Right lobe of liver (tissue), 4 donors: ENCODE measurements at regions not wholly inside any gene's neighbourhood (a gene's known extent, or its start where the extent isn't known, plus 50 kb on each side); places are given as distances from the start of the nearest gene placed in this dataset.

Source experiments
- POLR2A ChIP-seq: fragments of 450-650 bp; IDR thresholded peaks from one replicate; pipeline ENCODE4 v1.6.1; 2017; ENCODE audit warnings: antibody characterized with exemption, mild to moderate bottlenecking
- TF ChIP-seq, protein P1 (sequence below), 4 donors: fragments of 200-600 bp in 3 of 4; fragments of 450-650 bp in 1 of 4; IDR thresholded peaks; one replicate each; pipeline versions ENCODE4 v1.5.1 to v1.8.0; 2016 to 2022; ENCODE audit warnings: antibody characterized with exemption in 4 of 4, mild to moderate bottlenecking in 2 of 4
- donor health status: DM: no; HTN: no; CAD: no.
- donor health status: DM: no; HTN: no; CAD: no.
- donor health status: DM: no; HTN: yes; CAD: no.

DNA sequence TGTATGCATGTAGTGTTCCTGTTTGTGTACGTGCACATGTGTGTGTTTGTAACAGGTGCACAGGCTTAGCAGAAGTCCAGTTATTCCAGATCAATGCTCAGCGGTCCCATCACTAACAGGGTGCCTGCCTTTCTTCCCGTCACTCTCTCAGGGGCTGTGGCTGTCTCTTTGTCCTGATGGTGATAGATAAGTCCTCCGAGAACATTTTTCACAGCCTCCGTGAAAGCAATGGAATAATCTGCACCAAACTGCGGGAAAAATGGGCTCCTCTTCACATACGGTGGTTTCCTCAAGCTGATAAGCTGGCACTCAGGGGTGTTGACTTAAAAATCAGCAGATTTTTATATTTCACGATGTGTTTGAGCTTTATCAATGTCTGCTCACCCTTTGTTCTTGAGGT is 342.3 kb downstream of the TMEM114 start:
- TF ChIP-seq, protein P1, sequence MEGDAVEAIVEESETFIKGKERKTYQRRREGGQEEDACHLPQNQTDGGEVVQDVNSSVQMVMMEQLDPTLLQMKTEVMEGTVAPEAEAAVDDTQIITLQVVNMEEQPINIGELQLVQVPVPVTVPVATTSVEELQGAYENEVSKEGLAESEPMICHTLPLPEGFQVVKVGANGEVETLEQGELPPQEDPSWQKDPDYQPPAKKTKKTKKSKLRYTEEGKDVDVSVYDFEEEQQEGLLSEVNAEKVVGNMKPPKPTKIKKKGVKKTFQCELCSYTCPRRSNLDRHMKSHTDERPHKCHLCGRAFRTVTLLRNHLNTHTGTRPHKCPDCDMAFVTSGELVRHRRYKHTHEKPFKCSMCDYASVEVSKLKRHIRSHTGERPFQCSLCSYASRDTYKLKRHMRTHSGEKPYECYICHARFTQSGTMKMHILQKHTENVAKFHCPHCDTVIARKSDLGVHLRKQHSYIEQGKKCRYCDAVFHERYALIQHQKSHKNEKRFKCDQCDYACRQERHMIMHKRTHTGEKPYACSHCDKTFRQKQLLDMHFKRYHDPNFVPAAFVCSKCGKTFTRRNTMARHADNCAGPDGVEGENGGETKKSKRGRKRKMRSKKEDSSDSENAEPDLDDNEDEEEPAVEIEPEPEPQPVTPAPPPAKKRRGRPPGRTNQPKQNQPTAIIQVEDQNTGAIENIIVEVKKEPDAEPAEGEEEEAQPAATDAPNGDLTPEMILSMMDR (IDR thresholded peaks at IDR 0.05) = no peak
- TF ChIP-seq POLR2A = no peak
